H1 (cell line): ENCODE measurements at regions not wholly inside any gene's neighbourhood (a gene's known extent, or its start where the extent isn't known, plus 50 kb on each side); places are given as distances from the start of the nearest gene placed in this dataset.

Experiments used
- CHD2 ChIP-seq: IDR thresholded peaks from 2 replicates; pipeline ENCODE4 v1.6.1; 2012; ENCODE audit warnings: low read length, improper control_type of control experiment
- SUZ12 ChIP-seq: fragments of 200-600 bp; sonication (generic); IDR thresholded peaks from 2 replicates; pipeline ENCODE4 v1.6.1; 2012; ENCODE audit warnings: mild to moderate bottlenecking, inconsistent platforms, low read length, moderate library complexity, mixed read lengths
- TAF7 ChIP-seq: optimal IDR thresholded peaks from 2 replicates; pipeline ENCODE3; 2011; ENCODE audit warnings: low read depth, mild to moderate bottlenecking, inconsistent platforms, low read length, moderate library complexity, borderline replicate concordance

GRCh38 chr11:37199082-37199481 lies 601.0 kb upstream of the RAG2 start (continued):
- TF ChIP-seq SUZ12 (no peak), CHD2 (no peak), TAF7 (no peak)
